Inflammatory macrophage treated with lipopolysaccharide for 1 hour (primary cell): ENCODE measurements at regions not wholly inside any gene's neighbourhood (a gene's known extent, or its start where the extent isn't known, plus 50 kb on each side); places are given as distances from the start of the nearest gene placed in this dataset.

Experiments
- DNase-seq, 2 donors: peaks; one replicate each; pipeline ENCODE4 v3.0.0-alpha.2; 2020 to 2022

- DNase-seq, result no peak
Observed at GRCh38 chr22:44402196-44403111, 89.7 kb upstream of the SHISAL1 start.

DNA sequence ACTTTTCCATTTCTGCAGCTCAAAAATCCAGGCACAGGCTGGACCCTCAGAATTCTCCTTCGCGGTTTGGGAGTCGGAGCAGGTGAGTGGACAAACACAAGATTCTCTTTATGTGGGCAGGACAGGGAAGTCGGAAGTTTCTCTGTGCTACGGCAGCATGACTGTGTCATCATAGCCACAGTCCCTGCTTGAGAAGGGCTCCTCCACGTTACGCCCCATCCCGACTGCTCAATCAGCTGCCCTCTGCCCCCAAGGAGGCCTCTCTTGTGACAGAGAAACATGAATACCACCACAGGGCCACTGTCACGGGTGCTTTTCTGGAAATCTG is 89.0 kb upstream of the SHISAL1 start:
- no peak for DNase-seq

DNA sequence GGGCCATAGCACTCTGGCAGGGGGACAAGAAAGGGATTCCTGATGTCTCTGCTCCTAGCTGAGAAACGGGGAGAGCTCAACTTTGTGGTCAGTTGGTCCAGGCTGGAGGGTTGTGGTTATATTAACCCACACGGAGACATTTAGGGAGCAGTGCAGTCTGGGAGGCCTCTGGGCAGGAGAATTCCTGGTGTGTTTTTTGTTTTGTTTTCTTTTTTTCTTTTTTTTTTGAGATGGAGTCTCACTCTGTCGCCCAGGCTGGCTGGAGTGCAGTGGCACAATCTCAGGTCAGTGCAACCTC is 88.0 kb upstream of the SHISAL1 start:
- no peak for DNase-seq

DNA sequence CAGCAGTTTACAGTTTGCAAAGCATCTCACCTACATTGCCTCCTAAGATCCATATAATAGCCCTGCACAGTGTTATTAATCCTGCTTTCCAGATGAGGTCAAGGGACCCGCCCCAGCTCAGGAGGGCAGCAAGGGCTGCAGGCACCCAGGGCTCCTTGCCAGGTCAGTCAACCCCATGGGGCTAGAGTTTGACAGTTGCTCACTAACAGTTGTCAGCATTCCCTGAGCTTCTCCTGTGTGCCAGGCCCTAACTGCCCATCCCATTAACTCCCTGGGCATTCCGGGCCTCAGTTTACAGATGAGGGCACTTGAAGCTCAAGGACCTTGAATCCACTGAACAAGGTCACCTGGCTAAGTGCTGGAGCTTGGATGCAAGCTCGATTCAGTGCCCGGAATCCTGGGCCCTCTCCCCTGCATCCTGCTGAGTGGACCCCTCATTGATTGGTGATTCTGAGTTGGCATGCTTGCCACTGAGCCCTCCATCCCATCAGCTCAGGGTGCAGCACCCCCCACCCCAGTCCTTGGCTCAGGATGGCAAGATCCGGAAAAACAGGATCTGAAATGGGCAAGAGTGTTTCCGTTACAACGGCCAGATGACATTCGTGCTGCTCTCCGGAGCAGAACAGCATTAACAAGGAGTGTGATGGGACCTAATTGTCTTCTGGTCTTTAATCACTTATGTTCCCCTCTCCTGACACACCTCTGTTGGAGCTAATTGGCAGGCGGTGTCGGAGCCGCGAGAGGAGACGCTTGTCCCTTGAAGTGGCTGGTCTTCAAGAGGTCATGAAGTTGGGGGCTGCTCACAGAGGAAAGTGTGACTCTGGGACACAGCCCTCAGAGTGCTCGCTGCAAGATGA is 87.4 kb upstream of the SHISAL1 start:
- no peak for DNase-seq

DNA sequence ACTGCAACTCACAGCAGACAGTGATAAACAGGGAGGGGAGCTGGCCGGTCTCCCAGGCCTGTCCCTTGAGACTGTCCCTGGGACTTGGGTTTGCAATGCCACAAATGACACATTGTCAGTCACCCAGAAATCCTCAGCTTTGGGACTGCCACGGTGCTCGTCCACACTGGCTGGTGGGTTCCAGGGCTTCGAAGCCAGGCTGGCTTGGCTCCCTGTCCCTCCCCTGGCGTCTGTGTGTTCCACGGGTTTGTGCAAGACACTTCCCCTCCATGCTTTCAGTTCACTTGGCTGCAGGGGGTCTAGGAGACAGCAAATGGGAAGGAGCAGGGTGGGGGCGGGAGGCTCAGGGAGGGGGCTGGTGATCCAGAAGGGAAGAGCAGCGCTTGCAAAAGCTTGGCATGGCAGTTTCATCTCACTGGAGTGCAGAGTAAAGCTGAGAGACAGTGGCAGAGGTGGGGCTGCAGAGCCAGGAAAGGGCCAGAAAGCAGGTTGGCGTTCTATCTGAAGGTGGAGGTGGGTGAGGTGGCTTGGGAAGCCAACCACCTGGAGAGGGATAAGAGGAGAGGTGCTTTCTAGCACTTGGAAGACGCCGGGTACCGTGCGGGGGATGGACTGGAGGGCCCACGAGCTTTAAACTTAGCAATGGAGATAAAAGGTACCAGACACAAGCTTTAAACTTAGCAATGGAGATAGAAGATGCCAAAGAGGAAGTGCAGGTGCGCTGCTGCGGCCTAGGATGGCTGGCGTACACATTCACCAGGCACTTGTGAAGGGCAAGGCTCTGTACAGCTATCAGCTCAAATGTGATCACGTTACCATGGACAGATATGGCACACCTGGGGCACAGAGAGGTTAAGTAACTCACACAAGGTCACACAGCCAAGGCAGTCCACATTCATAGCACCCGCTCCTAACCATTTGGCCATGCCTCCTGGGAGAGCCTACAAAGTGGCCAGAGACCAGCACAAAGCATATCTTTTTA is 86.4 kb upstream of the SHISAL1 start:
- no peak for DNase-seq

- no peak for DNase-seq
Observed at GRCh38 chr22:44396727-44397722, 84.3 kb upstream of the SHISAL1 start.

- no peak for DNase-seq
Observed at GRCh38 chr22:44396021-44396726, 83.4 kb upstream of the SHISAL1 start.

GRCh38 chr22:44395118-44396005 is 82.6 kb upstream of the SHISAL1 start:
- DNase-seq, result no peak

DNA sequence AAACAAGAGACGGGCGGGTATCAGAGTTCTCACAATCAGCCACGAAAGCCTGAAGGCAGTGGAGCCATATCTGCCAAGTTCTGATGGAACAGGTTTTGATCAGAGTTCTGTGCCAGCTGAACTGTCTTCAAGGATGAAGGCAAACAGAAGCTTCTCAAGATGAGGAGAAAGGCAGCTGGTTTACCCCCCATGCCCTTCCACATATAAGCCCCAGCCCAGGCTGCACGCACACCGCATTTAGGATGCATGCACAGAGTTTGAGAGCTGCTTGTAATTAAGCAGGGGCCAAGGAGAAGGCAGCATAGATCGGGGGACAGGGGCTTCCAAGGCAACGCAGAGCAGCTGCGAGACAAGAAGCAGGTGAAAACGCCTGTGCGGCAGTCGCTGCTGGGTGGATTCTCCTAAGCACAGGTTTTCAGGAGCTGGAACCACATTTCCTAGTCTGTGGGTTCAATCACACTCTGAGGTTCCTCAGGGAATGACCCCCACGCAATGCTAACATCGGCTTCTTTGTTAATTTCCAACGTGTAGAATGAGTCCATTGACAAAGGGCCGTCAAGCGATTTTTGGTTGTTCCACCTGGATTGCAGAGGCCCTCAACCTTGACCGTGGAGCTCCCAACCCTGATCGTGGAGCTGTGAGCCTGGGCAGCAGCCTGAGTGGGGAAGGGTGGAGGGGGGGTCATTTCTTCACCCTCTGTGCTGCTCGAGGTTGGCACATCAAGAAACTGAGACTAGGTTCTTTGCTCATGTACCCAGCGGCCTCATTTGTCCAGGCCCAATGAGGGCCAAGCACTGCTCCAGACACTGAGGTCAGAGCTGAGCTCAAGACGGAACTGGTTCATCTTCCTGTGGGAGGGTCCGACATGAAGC is 81.7 kb upstream of the SHISAL1 start:
- no peak for DNase-seq

DNA sequence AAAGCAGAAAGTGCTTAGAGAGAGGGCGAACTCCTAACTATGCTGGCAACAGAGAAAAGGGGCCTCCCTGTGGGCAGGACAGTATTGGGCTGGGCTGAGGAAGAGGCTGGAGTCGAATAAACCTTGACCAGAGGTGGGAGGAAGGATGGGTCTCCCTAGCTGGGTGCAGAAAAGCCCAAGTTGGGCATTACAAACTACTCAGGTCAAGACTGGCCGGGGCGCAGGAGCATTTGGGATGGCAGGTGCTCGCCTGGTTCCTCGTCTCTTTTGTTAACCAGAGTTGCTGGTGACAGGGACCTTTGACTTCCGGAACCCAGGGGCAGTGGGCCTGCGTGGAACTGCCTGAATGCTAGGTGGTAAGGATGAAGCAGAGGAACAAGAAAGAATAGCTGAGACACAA is 80.3 kb upstream of the SHISAL1 start:
- DNase-seq, result no peak

DNA sequence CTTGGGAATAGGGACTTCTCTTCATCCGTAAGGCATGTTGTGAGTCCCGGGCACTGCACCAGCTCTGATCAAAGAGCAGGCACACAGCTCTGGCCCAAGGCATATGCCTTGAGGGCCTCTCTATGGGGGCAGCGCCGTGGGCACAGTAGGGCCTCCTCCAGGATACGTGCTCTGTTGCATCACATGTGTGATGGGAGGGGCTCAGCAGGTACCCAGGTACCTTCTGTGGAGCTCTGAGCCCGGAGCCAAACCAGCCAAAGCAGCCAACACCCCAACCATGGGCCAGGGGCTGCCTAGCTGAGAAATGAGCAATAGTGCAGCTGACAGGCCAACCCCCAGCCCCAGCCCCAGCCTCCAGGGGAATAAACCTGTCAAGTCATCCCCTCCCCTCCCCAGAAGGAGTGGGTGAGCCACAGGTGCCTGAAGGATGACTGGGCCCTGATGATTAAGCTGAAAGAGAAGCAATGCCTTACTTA is 79.7 kb upstream of the SHISAL1 start:
- DNase-seq, result no peak

GRCh38 chr22:44391481-44392445 is 79.0 kb upstream of the SHISAL1 start:
- no peak for DNase-seq

GRCh38 chr22:44391015-44391414 is 78.3 kb upstream of the SHISAL1 start:
- no peak for DNase-seq

- no peak for DNase-seq
Observed at GRCh38 chr22:44390613-44390970, 77.8 kb upstream of the SHISAL1 start.

DNA sequence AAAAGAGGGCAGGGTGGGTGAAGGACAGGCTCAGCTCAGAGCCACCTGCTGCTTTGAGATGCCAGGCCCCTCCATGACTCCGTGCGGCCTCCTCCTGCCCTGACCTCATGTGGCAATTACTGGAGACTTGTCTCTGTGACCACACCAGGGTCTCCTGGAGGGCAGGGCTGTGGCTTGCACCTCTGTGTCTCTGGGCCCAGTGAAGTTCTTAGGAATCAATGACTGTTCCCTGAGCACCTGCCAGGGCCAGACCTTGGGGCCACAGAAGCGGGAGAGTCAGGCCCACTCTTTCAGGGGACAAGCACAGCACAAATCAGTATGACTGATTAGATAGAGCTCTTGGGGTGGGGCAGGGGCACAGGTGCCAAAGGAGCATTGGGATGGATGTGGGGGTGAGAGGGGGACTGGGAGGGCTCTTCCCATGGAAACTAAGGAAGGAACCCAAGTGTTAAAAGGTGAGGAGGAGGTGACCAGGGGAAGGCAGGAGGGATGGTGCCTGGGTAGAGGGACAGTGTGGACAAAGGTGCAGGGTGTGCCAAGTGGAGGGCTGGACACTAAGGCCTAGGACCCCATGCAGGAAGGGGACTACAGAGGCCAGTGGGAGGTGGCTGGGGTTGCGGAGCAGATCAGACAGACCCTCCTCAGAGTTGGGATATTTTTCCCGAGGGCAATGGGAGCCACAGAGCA is 77.3 kb upstream of the SHISAL1 start:
- DNase-seq, result no peak

DNA sequence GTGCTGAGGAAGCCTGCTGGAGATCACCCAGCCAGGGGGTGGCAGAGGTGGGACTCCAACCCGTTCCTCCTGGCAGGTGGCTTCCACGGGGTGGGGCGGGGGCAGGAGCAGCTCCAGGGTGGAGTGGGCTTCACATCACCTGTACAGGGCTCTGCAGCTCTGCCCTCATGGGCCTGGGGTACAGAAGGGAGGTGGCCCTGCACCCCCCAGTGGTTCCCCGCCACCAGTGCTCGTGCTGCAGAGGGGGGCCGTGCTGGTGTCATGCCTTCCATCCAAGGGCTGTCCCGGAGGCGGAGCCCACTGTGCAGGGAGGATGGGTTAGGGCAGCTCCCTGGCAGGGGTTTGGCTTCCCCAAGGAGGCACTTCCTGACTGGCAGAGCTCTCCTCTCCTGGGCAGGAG is 76.4 kb upstream of the SHISAL1 start:
- no peak for DNase-seq

DNA sequence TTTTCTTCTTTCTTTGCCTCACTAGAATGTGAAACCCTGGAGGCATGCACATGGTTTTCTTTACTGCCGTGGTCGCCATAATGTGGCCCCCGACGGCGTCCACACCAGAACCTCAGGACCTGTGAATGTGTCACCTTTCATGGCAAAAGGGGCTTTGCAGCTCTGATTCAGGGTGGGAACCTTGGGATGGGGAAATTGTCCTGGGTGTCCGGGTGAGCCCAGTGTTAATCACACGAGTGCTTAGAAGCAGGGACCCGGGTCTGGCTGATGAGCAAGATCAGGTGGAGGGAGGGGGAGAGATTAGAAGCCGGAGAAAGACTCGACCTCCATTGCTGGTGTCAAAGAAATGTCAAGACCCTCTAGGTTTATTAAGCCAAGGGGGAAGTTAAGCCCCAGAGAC is 74.7 kb upstream of the SHISAL1 start:
- DNase-seq, result no peak
